ENCODE measurements at regions not wholly inside any gene's neighbourhood (a gene's known extent, or its start where the extent isn't known, plus 50 kb on each side); places are given as distances from the start of the nearest gene placed in this dataset.
"Not testable (repeated sequence)": the region's sequence is repeated elsewhere in the genome, so short reads cannot be mapped to it uniquely, and the experiment has no call there.

DNA sequence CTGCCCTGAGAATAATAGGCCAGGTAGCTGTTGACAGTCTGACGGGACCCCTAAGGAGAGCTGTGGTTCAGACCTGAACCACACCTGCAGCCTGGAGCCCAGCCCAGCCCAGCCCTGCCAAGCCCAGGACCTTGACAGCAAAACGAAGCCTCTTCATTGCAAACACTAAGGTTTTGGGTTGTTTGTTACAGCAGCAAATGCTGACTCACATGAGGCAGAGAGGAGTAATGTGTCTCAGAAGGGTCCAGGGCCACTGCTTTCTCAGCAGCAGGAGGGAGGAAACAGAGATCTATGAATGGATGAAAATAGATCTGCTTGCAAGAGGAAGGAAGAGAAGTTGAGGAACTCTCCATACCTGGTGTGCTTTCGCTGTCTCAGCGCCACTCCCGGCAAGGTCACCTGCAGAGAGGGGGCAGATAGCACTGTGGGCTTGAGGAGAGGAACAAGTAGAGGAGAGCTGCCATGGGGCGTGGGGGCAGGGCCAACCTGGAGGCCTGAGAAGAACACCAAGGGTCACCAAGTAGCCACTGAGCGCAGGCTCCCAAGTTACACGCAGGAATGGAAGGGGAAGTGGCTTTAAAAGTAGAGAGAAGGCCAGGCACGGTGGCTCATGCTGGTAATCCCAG, 127.2 kb downstream of the ZNF281 start:
- no peak for DNase-seq (ENCODE audit: low read depth in 2 of 2)

DNA sequence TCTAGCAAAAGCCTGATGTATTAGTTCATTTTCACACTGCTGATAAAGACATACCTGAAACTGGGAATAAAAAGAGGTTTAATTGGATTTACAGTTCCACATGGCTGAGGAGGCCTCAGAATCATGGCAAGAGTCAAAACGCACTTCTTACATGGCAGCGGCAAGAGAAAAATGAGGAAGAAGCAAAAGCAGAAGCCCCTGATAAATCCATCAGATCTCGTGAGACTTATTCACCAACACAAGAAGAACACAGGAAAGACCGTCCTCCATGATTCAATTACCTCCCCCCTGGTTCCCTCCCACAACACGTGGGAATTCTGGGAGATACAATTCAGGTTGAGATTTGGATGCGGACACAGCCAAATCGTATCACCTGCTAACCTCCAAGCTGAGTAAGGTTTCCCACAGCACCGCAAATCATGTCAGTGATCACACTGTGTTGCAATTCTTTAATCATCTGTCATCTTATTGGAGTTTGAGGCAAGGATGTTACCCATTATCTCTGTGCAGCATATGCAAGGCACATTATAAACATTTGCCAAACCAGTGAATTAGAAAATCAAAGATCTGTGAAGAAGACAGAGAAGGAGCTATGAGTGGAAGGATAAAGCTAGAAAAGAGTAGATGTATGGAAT, 128.5 kb downstream of the ZNF281 start:
- no peak for DNase-seq (ENCODE audit: low read depth in 2 of 2)

GRCh38 chr1:200279810-200280411, 129.9 kb downstream of the ZNF281 start:
- DNase-seq (ENCODE audit: low read depth in 2 of 2) = peak; percentile 7 to 15

DNA sequence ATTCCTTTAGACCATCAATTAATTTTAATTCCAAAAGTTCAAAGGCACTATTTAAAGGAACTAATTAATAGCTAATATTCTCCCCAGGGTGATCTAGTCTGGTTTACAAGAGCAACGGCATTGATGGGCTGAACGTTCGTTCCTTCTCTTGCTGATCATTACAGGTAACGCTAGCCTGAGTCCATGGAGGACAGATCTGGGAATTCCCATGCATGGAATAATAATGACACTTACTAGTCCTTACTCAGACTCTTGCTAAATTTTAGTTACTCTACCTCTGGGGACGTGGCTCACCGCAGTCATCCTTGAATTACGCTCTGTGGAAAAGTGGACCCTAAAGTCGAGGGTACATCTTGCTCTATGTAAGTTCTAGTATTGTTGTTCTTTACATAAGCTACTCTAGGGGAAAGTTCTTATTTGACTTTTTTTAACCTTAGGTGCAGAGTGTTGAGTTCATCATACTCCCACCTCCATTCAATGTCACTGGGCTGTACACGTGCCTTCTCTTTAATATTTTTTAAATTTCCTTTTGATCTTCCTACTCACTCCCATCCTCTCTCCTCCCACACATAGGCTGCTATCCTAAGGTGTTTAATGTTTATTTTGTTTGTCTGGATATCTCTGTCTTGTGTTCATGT, 133.9 kb downstream of the ZNF281 start:
- no peak for DNase-seq (ENCODE audit: low read depth in 2 of 2)

DNA sequence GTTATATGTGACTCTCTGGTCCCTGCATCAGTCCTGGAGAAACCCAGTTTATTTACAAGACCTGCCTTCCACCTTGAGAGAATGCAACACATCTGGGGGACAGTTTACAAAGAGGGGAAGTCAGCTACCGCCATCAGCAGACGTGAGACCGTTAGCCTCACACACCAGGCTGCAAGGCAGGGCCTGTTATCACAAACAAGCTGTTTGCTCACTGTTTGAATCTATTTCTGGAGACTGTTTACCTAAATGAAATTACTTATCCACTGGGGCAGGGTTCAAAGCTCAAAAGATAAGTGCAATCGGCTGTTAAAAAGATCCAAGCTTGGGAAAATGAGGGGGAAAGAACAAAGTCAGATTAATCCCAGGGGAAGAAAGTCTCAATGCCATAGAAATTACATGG, 134.4 kb downstream of the ZNF281 start:
- no peak for DNase-seq (ENCODE audit: low read depth in 2 of 2)

DNA sequence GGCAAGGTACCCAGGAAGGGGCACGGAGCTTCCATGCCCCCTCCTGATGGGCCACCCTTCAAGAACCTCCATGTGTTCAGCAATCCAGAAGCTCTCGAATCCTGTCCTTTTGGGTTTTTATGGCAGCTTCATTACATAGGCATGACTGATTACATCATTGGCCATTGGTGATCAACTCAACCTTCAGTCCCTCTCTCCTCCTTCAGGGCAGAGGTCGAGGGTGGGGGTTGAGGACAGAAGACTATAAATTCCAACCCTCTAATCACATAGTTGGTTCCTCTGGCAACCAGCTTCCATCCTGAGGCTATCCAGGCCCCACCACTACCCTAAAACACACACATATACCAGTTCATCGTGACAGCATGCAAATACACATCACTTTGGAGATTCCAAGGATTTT, 135.7 kb downstream of the ZNF281 start:
- no peak for DNase-seq (ENCODE audit: low read depth in 2 of 2)

- DNase-seq (ENCODE audit: low read depth in 2 of 2) = no peak
These were observed 137.3 kb downstream of the ZNF281 start for GRCh38 chr1:200272481-200273068.

- no peak for DNase-seq (ENCODE audit: low read depth in 2 of 2)
These were observed 140.6 kb downstream of the ZNF281 start for GRCh38 chr1:200269256-200269655.

GRCh38 chr1:200267937-200268336, 141.9 kb downstream of the ZNF281 start:
- no peak for DNase-seq (ENCODE audit: low read depth in 2 of 2)

DNA sequence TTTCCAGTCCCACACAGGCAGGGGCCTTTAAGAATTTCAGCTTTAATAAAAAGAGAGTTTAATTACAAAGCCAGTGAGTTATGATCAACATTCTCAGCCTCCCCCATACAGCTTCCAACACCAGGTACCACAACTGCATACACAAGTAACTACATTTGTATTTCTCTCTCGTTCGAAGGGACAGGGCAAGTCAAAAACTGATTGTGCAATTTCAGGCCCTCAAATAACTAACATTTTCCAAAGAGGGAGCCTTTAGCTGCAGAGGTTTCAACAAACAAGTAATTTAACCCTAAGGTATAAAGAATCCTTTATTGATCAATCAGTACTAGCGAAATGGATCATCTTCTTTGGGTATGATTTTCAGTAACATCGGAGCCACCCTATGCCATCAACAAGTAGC, 142.4 kb downstream of the ZNF281 start:
- DNase-seq (ENCODE audit: low read depth in 2 of 2) = no peak

- no peak for DNase-seq (ENCODE audit: low read depth in 2 of 2)
These were observed 143.0 kb downstream of the ZNF281 start for GRCh38 chr1:200266871-200267270.

GRCh38 chr1:200265881-200266280, 144.0 kb downstream of the ZNF281 start:
- no peak for DNase-seq (ENCODE audit: low read depth in 2 of 2)

DNA sequence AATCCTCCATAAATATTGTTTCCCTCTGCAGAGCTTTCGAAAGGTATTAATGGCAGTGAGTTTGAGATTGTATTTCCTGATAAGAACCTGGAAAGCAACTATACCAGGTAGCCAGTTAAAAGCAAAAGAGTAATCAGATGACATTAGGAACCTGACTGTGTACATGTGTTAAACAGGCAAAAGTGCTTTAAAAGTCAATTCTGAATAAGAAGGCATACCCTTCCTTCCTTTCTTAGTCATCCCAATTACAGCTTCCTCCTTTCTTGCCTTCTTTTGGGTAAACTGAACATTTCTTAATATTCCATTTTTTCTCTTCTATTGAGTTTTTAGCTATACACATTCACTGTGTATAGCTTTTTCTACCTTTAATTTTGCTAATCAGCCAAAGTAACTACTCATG, 144.7 kb downstream of the ZNF281 start:
- no peak for DNase-seq (ENCODE audit: low read depth in 2 of 2)

GRCh38 chr1:200263203-200263602, 146.6 kb downstream of the ZNF281 start:
- no peak for DNase-seq (ENCODE audit: low read depth in 2 of 2)

DNA sequence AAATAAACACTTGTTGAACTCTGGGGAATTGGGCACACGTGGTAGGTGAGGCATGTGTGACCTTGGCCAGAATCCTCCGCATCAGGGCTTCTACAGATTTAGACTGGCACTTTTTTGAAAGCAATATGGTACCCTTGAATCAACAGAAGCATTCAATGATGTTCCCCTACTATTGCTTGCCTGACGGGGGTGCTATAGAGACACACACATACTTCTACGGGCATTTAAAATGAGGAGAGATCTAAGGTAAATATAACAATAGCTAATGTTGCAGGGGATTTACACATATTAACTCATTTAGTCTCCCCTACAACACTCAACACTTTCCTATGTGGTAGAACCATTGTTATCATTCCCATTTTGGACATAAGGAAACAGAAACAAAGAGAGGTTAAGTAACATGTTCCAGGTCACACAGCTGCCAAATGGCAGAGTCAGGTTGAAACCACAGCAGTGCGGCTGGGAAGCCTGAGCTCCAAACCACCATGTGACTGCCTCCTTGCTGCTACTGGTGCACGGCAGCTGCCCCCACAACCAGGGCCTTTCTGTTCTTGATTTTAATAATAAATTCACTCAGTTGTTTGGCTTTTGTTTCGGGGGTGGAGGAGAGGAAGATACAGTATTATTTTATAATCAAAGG, 147.4 kb downstream of the ZNF281 start:
- DNase-seq (ENCODE audit: low read depth in 2 of 2) = no peak

DNA sequence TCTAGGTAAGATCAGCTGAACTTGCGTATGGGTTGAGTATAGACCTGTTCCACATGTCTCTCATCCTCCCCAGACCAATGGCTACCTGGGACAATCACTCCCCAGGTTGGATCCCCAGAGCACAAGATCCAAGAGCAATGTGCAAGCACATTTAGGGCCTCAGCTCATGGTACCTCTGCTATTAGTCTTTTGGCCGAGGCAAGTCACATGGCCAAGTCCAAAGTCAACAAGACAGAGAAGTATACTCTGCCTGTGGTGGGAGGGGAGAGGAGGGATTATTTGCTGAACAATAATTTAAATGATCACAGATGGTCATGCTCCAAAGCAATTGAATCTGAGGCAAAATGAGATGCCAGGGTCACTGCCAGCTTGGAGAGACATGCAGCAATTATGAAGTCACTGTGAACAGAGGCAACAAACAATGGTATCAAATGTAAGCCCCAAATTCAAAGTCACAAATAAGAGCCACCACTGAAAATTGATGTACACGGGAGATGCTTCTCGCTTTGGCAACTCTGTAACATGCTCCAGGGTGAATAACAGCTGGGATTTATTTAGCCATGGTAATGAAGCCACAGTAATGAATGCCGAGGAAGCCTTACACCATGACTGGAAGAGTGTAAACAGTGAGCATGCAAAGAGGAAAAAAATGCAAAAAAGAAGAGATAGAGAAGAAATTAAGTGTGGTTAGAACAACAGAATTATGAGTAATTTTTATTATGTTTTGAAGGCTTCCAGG, 149.1 kb downstream of the ZNF281 start:
- DNase-seq (ENCODE audit: low read depth in 2 of 2) = no peak

- no peak for DNase-seq (ENCODE audit: low read depth in 2 of 2)
These were observed 151.1 kb downstream of the ZNF281 start for GRCh38 chr1:200258447-200259375.

DNA sequence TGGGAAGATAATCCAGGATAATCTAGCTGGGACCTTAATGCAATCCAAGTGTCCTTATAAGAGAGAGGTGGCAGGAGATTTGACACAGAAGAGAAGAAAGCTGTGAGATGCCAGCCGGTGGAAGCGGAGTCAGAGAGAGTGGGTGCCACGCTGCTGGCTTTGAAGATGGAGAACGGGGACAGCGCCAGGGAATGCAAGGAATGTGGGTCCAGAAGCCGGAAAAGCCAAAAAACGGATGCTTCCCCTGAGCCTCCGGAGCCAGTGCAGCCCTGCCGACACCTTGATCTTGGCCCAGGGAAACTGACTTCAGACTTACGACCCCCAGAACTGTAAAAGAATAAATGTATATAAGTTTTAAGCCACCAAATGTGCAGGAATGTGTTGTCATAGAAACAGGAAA, 152.6 kb downstream of the ZNF281 start:
- DNase-seq (ENCODE audit: low read depth in 2 of 2) = no peak

DNA sequence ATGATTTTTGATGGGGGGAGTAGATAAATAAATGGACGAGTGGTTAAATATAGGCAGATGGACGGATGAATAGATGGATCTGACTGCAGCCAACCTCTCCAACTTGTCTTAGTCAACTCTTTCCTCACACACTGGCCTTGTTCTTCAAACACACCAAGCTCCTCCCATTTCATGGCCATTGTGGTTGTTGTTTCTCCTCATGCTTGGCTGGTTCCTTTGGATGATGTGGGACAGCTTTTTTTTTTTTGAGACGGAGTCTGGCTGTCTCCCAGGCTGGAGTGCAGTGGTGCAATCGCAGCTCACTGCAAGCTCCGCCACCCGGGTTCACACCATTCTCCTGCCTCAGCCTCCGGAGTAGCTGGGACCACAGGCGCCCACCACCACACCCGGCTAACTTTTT, 155.2 kb downstream of the ZNF281 start:
- DNase-seq (ENCODE audit: low read depth in 2 of 2) = not testable (repeated sequence)

- DNase-seq (ENCODE audit: low read depth in 2 of 2) = no peak
These were observed 155.9 kb downstream of the ZNF281 start for GRCh38 chr1:200253774-200254495.

Data from stimulated activated CD4-positive, alpha-beta T cell treated with anti-CD3 and anti-CD28 coated beads, Interleukin-1b, Interleukin-23, amount 100 ng/mL, for 4 hours (primary cell).